Suprapubic skin (tissue), 4 donors: ENCODE measurements at regions not wholly inside any gene's neighbourhood (a gene's known extent, or its start where the extent isn't known, plus 50 kb on each side); places are given as distances from the start of the nearest gene placed in this dataset.

ENCODE experiments used
- CTCF ChIP-seq, 2 donors: fragments of 200-600 bp in 1 of 2; fragments of 450-650 bp in 1 of 2; sonication (generic) in 1 of 2; IDR thresholded peaks; one replicate each; pipeline ENCODE4 v1.5.1; 2016 to 2019; ENCODE audit warnings: antibody characterized with exemption in 2 of 2, mild to moderate bottlenecking in 1 of 2, moderate library complexity in 1 of 2
- EP300 ChIP-seq: sonication (generic); formaldehyde crosslinking; IDR thresholded peaks from one replicate; pipeline ENCODE4 v1.6.1; 2017; ENCODE audit warnings: antibody characterized with exemption
- POLR2A ChIP-seq, 2 donors: fragments of 450-650 bp; IDR thresholded peaks; one replicate each; pipeline ENCODE4 v1.6.1; 2017; ENCODE audit warnings: antibody characterized with exemption in 2 of 2, mild to moderate bottlenecking in 2 of 2, moderate library complexity in 2 of 2
- POLR2AphosphoS5 ChIP-seq, 3 donors: sonication (generic); formaldehyde crosslinking; IDR thresholded peaks; one replicate each; pipeline ENCODE4 v1.6.1; 2017; ENCODE audit warnings: antibody characterized with exemption in 3 of 3

DNA sequence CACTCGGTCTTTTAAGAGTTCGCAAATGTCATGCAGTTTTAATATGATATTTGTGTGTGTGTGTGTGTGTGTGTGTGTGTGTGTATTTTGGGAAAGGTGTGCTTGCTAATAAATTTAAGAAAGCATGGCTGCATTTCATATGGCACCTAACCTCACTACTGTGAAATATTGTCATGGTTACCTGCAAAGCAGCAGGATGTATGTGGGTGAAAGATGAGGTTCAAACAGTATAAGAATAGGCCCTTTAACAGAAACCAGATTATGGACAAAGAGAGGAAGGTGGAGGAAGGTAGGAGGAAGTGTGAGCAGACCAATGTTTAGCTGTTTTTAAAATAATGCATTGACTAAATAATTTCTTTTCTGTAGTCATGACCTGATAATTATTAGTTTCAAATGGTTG is 73.5 kb upstream of the CACNA2D1 start:
- no peak for TF ChIP-seq POLR2AphosphoS5 (IDR thresholded peaks at IDR 0.05)
- TF ChIP-seq CTCF (IDR thresholded peaks at IDR 0.05) = no peak
- no peak for TF ChIP-seq POLR2A (IDR thresholded peaks at IDR 0.05)
- no peak for TF ChIP-seq EP300
